Activated CD4-positive, alpha-beta memory T cell treated with anti-CD3 and anti-CD28 coated beads for 36 hours (primary cell): ENCODE measurements at regions not wholly inside any gene's neighbourhood (a gene's known extent, or its start where the extent isn't known, plus 50 kb on each side); places are given as distances from the start of the nearest gene placed in this dataset.

Experiments used
- CTCF ChIA-PET: fragments of 350-600 bp; sonication (Branson Sonifier 250); formaldehyde crosslinking; loops from one replicate; lab custom pipeline; 2021; ENCODE audit warnings: antibody characterized with exemption, inconsistent platforms; lab: Charles Lee
- POLR2A ChIA-PET: fragments of 350-600 bp; sonication (Branson Sonifier 250); formaldehyde crosslinking; loops from one replicate; lab custom pipeline; 2021; ENCODE audit warnings: antibody characterized with exemption; lab: Charles Lee
- DNase-seq: peaks from one replicate; pipeline ENCODE4 v3.0.0-alpha.2; 2020
- H3K27ac Mint-ChIP-seq: one replicate; pipeline ENCODE4 v1.8.0; 2021; ENCODE audit warnings: mixed read lengths
- H3K27me3 Mint-ChIP-seq: one replicate; pipeline ENCODE4 v1.8.0; 2021; ENCODE audit warnings: mixed read lengths
- H3K36me3 Mint-ChIP-seq: one replicate; pipeline ENCODE4 v1.8.0; 2021; ENCODE audit warnings: mixed read lengths
- H3K4me1 Mint-ChIP-seq: one replicate; pipeline ENCODE4 v1.8.0; 2021; ENCODE audit warnings: low read depth, mixed read lengths
- H3K4me3 Mint-ChIP-seq: one replicate; pipeline ENCODE4 v1.8.0; 2021; ENCODE audit warnings: mild to moderate bottlenecking, mixed read lengths
- H3K9me3 Mint-ChIP-seq: one replicate; pipeline ENCODE4 v1.8.0; 2021; ENCODE audit warnings: mixed read lengths
- intact Hi-C: fragments of 100-400 bp; cut with micrococcal nuclease; formaldehyde crosslinking; loops from one replicate; pipeline ENCODE4 v1.15.1; 2023

DNA sequence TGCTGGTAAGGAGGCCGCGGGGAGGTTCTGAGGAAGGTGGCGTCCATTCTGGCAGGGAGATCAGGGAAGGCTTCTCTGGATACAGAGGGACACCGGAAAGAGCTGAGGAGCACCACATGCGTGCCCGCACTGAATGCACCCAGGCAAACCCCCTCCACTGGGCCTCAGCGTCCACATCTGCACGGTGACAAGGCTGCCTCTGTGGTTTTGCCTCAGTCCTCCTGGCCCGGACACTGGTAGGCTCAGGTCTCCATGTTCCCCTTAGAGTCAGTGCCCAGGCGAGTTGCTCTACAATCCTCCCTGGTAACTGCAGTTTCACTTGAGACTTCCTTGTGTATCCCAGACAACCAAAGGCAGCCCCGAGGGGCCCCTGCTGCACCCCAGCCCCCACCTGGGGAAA lies 173.3 kb downstream of the MELK start:
- intact Hi-C loops: no loop called here
- CTCF ChIA-PET: interaction anchor here (1.5 kb wide), 1 partner anchor 17 kb away, joined by 9 read pairs; no protein-coding TSS in a partner anchor

GRCh38 chr9:36746415-36746814 lies 173.7 kb downstream of the MELK start:
- Mint-ChIP-seq H3K4me3 (no peak overlapping the region), H3K27me3 (peaks cover 37% of the 10 kb centered on the region)

More for the DNA sequence above, 173.3 kb downstream of the MELK start:
- Mint-ChIP-seq H3K4me1 (no peaks in the 10 kb centered on the region), H3K4me3 (no peak overlapping the region), H3K27ac (no peak overlapping the region), H3K36me3 (no peaks in the 10 kb centered on the region), H3K9me3 (no peaks in the 10 kb centered on the region), H3K27me3 (peaks cover 39% of the 10 kb centered on the region)
- no peak for DNase-seq
- POLR2A ChIA-PET: interaction anchor here (0.6 kb wide), 1 partner anchor 165 kb away, joined by 4 read pairs; no protein-coding TSS in a partner anchor

GRCh38 chr9:36748322-36748899 lies 175.7 kb downstream of the MELK start:
- H3K4me1 Mint-ChIP-seq: no peaks in the 10 kb centered on the region
- H3K27ac Mint-ChIP-seq: no peak overlapping the region
- no peak overlapping the region for H3K4me3 Mint-ChIP-seq
- intact Hi-C loops: no loop called here
- DNase-seq: peak; percentile 43
- POLR2A ChIA-PET: no interaction called here
- no peaks in the 10 kb centered on the region for H3K36me3 Mint-ChIP-seq
- H3K27me3 Mint-ChIP-seq: peaks cover 39% of the 10 kb centered on the region
- CTCF ChIA-PET: no interaction called here
- no peaks in the 10 kb centered on the region for H3K9me3 Mint-ChIP-seq

More at GRCh38 chr9:36746415-36746814, 173.7 kb downstream of the MELK start:
- intact Hi-C loops: no loop called here
- ChIA-PET POLR2A (interaction anchor here (0.6 kb wide), 1 partner anchor 164 kb away, joined by 4 read pairs; no protein-coding TSS in a partner anchor), CTCF (interaction anchor here (0.9 kb wide), 1 partner anchor 16 kb away, joined by 3 read pairs; no protein-coding TSS in a partner anchor)
- Mint-ChIP-seq H3K4me1 (no peaks in the 10 kb centered on the region), H3K36me3 (no peaks in the 10 kb centered on the region), H3K9me3 (no peaks in the 10 kb centered on the region), H3K27ac (no peak overlapping the region)
- no peak for DNase-seq

GRCh38 chr9:36749461-36749860 lies 176.8 kb downstream of the MELK start:
- no peak overlapping the region for H3K4me3 Mint-ChIP-seq
- no peak for DNase-seq

DNA sequence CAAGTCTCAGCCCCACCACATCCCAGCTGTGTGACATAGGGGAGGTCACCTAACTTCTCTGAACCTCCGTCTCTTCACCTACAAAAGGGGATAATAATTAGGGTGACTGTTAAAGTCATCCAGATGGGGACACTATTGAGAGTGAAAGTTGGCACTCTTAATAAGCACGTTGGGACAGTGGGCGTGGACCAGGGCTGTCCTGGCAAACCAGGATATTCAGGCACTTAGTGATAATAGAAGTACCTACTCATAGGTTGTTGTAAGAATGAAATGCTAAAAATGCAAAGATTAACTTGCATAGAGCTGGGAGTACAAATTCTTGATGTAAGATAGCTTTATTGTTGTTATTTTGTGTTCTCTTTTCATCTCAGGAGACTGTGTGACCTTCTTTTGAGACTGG lies 177.9 kb downstream of the MELK start:
- H3K4me1 Mint-ChIP-seq: no peaks in the 10 kb centered on the region
- intact Hi-C loops: no loop called here
- H3K4me3 Mint-ChIP-seq: no peak overlapping the region
- H3K9me3 Mint-ChIP-seq: no peaks in the 10 kb centered on the region
- H3K27ac Mint-ChIP-seq: no peak overlapping the region
- peaks cover 52% of the 10 kb centered on the region for H3K27me3 Mint-ChIP-seq
- H3K36me3 Mint-ChIP-seq: no peaks in the 10 kb centered on the region
- POLR2A ChIA-PET: no interaction called here
- CTCF ChIA-PET: no interaction called here
- no peak for DNase-seq

More at GRCh38 chr9:36749461-36749860, 176.8 kb downstream of the MELK start:
- no peaks in the 10 kb centered on the region for H3K36me3 Mint-ChIP-seq
- peaks cover 43% of the 10 kb centered on the region for H3K27me3 Mint-ChIP-seq
- no peaks in the 10 kb centered on the region for H3K4me1 Mint-ChIP-seq
- ChIA-PET CTCF (no interaction called here), POLR2A (no interaction called here)
- no peak overlapping the region for H3K27ac Mint-ChIP-seq
- no peaks in the 10 kb centered on the region for H3K9me3 Mint-ChIP-seq
- intact Hi-C loops: no loop called here

- Mint-ChIP-seq H3K4me3 (no peak overlapping the region), H3K4me1 (no peaks in the 10 kb centered on the region), H3K9me3 (no peaks in the 10 kb centered on the region), H3K27me3 (peaks cover 43% of the 10 kb centered on the region), H3K36me3 (no peaks in the 10 kb centered on the region), H3K27ac (no peak overlapping the region)
- DNase-seq: no peak
- ChIA-PET CTCF (no interaction called here), POLR2A (no interaction called here)
- intact Hi-C loops: no loop called here
Measured at GRCh38 chr9:36755019-36755418, 182.3 kb downstream of the MELK start.

DNA sequence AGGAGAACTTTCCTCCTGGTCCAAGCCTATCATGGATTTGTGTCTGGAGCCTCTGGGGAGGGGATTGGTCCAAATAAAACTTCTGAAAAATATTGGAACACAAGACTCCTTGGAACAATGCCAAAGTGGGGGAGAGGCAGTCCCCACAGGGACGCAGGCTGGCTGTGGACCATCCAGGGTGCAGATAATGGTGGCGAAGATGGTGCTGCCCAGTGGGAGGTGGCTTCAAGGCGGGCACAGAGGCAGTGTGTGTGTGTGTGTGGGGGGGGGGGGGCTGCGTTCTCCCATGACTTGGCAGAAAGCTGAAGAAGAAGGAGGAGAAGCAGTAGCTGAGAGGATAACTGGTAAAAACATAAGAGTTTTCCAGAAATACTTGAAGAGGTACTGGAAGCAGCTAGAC lies 186.4 kb downstream of the MELK start:
- no peaks in the 10 kb centered on the region for H3K4me1 Mint-ChIP-seq
- no peak for DNase-seq
- ChIA-PET CTCF (interaction anchor here (1.7 kb wide), 1 partner anchor 30 kb away, joined by 5 read pairs; no protein-coding TSS in a partner anchor), POLR2A (no interaction called here)
- no peaks in the 10 kb centered on the region for H3K36me3 Mint-ChIP-seq
- H3K27me3 Mint-ChIP-seq: peaks cover 37% of the 10 kb centered on the region
- no peak overlapping the region for H3K4me3 Mint-ChIP-seq
- intact Hi-C loops: no loop called here
- H3K27ac Mint-ChIP-seq: no peak overlapping the region
- H3K9me3 Mint-ChIP-seq: no peaks in the 10 kb centered on the region

- H3K36me3 Mint-ChIP-seq: no peaks in the 10 kb centered on the region
- DNase-seq: no peak
- ChIA-PET CTCF (interaction anchor here (1.7 kb wide), 1 partner anchor 31 kb away, joined by 5 read pairs; no protein-coding TSS in a partner anchor), POLR2A (no interaction called here)
- no peaks in the 10 kb centered on the region for H3K4me1 Mint-ChIP-seq
- no peaks in the 10 kb centered on the region for H3K9me3 Mint-ChIP-seq
- no peak overlapping the region for H3K27ac Mint-ChIP-seq
- no peak overlapping the region for H3K4me3 Mint-ChIP-seq
- intact Hi-C loops: no loop called here
- peaks cover 32% of the 10 kb centered on the region for H3K27me3 Mint-ChIP-seq
Measured at GRCh38 chr9:36759976-36760375, 187.3 kb downstream of the MELK start.

- H3K36me3 Mint-ChIP-seq: no peaks in the 10 kb centered on the region
- H3K4me1 Mint-ChIP-seq: no peaks in the 10 kb centered on the region
- H3K27ac Mint-ChIP-seq: no peak overlapping the region
- CTCF ChIA-PET: no interaction called here
- H3K27me3 Mint-ChIP-seq: peaks cover 25% of the 10 kb centered on the region
- DNase-seq: no peak
- POLR2A ChIA-PET: no interaction called here
- no peaks in the 10 kb centered on the region for H3K9me3 Mint-ChIP-seq
- intact Hi-C loops: no loop called here
- H3K4me3 Mint-ChIP-seq: no peak overlapping the region
Measured at GRCh38 chr9:36760667-36761420, 188.1 kb downstream of the MELK start.

DNA sequence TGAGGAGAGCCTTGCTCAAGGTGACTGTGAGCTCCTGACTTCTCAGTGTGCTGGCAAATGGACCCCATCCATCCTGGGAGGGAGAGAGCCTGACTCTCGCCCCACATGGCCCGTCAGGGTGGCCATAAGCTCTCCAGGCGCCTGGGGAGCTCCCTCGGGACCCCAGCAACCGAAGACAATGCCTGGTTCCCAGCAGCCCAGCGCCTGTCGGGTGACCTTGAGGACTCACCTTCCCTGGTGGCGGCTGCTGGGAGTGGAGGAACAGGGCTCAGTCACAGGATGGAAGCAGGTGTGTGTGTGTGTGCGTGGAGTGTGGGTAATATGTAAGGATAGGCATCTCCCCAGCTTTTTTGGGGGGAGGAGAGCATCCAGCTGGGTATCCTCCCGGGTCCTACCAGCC lies 190.3 kb downstream of the MELK start:
- Mint-ChIP-seq H3K4me3 (no peak overlapping the region), H3K27me3 (peaks cover 19% of the 10 kb centered on the region), H3K4me1 (no peaks in the 10 kb centered on the region), H3K27ac (no peak overlapping the region), H3K36me3 (no peaks in the 10 kb centered on the region), H3K9me3 (no peaks in the 10 kb centered on the region)
- no peak for DNase-seq
- intact Hi-C loops: no loop called here
- ChIA-PET CTCF (interaction anchor here (1.1 kb wide), 1 partner anchor 34 kb away, joined by 3 read pairs; no protein-coding TSS in a partner anchor), POLR2A (no interaction called here)

DNA sequence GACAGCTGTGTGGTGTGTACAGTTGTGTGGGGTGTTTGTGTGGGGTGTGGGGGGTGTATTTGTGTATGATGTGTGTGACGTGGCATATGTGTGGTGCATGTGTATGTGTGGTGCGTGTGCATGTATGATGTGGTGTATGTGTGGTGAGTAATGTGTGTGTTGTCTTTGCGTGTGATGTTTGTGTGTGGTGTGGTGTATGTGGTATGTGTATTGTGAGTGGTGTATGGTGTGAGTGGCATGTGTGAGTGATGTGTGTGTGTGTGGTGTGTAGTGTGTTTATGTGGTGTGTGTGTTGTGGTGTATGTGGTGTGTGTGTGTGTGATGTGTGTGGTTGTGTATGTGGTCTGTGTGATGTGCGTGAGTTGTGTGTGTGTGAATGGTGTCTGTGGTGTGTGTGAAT lies 191.1 kb downstream of the MELK start:
- DNase-seq: no peak
- Mint-ChIP-seq H3K4me1 (no peaks in the 10 kb centered on the region), H3K27me3 (peaks cover 15% of the 10 kb centered on the region), H3K4me3 (no peak overlapping the region), H3K9me3 (no peaks in the 10 kb centered on the region), H3K36me3 (no peaks in the 10 kb centered on the region), H3K27ac (no peak overlapping the region)
- ChIA-PET POLR2A (no interaction called here), CTCF (no interaction called here)
- intact Hi-C loops: no loop called here

GRCh38 chr9:36764364-36765076 lies 191.8 kb downstream of the MELK start:
- intact Hi-C loops: loop anchor here (5.0 kb wide), 1 partner anchor 263 kb away; no protein-coding TSS in a partner anchor

More at GRCh38 chr9:36764364-36765076, 191.8 kb downstream of the MELK start:
- POLR2A ChIA-PET: no interaction called here
- CTCF ChIA-PET: interaction anchor here (0.9 kb wide), 1 partner anchor 21 kb away, joined by 3 read pairs; no protein-coding TSS in a partner anchor
- H3K27me3 Mint-ChIP-seq: peaks cover 15% of the 10 kb centered on the region
- no peaks in the 10 kb centered on the region for H3K36me3 Mint-ChIP-seq
- no peak overlapping the region for H3K4me3 Mint-ChIP-seq
- no peak for DNase-seq
- H3K9me3 Mint-ChIP-seq: no peaks in the 10 kb centered on the region
- H3K4me1 Mint-ChIP-seq: no peaks in the 10 kb centered on the region
- H3K27ac Mint-ChIP-seq: no peak overlapping the region
